Coronary artery (tissue), 2 donors: ENCODE measurements at regions not wholly inside any gene's neighbourhood (a gene's known extent, or its start where the extent isn't known, plus 50 kb on each side); places are given as distances from the start of the nearest gene placed in this dataset.

Source experiments
- DNase-seq: peaks from one replicate; pipeline ENCODE4 v3.0.0-alpha.2; 2017; ENCODE audit warnings: low spot score
- H3K27ac ChIP-seq, 2 donors: fragments of 200-600 bp; sonication (generic); one replicate each; pipeline ENCODE4 v1.5.1; 2016 to 2019
- H3K4me3 ChIP-seq: fragments of 200-600 bp; sonication (generic); 2 replicates; pipeline ENCODE4 v1.5.1; 2016; ENCODE audit warnings: mild to moderate bottlenecking, moderate library complexity
- TF ChIP-seq, protein P1 (sequence below): fragments of 200-600 bp; sonication (generic); IDR thresholded peaks from one replicate; pipeline ENCODE4 v1.5.1; 2019; ENCODE audit warnings: antibody characterized with exemption

DNA sequence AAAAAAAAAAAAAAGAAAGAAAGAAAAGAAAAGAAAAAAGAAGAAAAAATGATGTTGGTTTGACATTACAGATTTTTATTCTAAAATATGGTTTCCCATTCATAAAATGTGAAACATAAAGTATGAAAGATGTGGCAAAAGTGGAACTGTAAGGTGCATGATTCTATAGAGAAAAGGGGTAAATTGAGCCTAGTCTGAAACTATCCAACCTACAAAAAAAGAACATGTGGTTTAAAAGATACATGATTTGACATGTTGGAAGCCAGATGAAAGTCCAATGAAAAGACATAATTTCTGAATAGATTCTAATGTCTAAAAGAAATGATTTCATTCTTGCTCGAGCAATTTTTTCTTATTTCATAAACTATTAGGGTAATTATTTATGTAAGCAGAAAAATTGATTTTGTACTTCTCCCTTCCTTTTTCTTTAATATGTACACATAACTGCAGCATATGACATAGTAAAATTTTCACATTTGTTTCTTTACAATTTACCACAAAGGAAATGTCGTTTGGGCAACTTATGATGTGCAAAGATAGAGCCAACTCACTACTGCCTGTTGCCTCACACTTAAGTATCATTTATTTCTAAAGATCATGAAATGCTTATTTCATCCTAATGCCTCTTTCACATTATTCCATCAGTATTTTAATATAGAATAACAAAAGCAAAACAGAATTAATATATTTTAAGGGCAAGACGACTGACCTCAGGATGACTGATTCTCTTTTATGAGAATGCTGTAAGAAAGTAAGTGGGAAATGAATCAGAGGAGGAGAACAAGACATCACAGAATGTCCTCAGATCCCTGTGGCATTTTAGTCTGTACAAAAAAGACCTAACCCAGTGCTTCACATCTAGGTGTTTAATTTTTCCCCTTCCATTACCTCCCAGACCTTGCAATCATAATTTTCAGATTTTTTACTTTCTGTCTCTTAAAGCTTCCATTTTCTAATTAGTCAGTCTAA lies 165.8 kb upstream of the HMCN1 start:
- TF ChIP-seq, protein P1, sequence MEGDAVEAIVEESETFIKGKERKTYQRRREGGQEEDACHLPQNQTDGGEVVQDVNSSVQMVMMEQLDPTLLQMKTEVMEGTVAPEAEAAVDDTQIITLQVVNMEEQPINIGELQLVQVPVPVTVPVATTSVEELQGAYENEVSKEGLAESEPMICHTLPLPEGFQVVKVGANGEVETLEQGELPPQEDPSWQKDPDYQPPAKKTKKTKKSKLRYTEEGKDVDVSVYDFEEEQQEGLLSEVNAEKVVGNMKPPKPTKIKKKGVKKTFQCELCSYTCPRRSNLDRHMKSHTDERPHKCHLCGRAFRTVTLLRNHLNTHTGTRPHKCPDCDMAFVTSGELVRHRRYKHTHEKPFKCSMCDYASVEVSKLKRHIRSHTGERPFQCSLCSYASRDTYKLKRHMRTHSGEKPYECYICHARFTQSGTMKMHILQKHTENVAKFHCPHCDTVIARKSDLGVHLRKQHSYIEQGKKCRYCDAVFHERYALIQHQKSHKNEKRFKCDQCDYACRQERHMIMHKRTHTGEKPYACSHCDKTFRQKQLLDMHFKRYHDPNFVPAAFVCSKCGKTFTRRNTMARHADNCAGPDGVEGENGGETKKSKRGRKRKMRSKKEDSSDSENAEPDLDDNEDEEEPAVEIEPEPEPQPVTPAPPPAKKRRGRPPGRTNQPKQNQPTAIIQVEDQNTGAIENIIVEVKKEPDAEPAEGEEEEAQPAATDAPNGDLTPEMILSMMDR, result no peak
- no peak for DNase-seq
- no peak overlapping the region for H3K27ac ChIP-seq
- H3K4me3 ChIP-seq, result no peak overlapping the region

DNA sequence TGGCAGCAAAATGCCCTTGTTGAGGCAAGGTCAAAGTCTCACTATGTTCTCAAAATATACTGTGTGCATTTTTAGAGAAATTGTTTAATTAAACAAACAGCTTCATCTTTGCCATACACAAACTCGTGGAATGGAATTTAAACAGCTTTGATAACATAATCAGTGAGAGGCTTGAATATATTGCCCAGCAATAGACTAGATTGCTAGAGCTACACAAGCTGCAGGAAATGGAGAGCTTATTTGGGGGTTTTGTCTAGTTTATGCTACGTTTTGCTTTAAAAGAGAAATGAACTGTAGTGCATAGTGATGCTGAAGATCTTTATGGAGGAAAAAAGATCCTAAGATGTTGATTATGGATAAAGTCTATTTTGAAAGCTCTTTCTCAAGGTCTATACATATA lies 166.8 kb upstream of the HMCN1 start:
- no peak for DNase-seq
- no peak overlapping the region for H3K4me3 ChIP-seq
- TF ChIP-seq, protein P1, result no peak
- H3K27ac ChIP-seq, result no peak overlapping the region

DNA sequence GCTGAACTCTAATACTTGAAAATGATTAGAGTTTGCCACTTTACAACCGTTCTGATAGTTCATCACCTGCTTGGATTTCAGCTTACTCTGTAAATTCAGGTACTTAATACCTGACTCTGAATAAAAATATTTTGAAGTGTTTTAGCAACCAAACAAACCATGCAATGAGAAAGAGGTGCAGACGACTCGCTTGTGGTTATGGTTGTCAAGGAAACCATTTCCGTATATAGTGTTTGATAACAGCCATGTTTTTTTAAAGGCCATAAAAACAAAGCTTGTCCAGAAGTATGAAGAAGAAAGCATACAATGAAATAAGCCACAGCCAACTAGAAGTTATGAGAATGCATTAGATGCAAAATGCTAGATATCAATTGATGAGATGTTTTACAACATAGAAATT lies 167.2 kb upstream of the HMCN1 start:
- Histone ChIP-seq H3K27ac (no peak overlapping the region), H3K4me3 (no peak overlapping the region)
- no peak for DNase-seq
- TF ChIP-seq, protein P1, result no peak

DNA sequence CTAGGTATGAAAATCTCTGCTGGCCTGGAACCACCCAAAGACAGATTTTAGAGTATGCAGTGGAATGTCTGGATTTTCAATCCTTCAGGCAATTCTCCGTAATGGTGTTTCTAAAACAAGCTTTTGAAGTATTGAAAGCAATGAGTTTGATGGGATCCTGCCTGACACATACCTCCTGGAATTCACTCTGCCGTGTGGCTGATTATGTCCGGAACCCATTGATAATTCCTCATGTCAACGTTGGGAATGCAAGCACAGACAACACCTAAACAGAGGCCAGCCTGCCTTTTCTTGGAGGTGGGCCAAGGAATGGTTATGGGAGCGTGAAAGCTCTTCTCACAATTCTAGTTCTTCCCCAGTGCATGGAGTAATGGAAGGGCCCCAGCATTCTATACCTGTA lies 168.9 kb upstream of the HMCN1 start:
- no peak for DNase-seq
- no peak overlapping the region for H3K27ac ChIP-seq
- H3K4me3 ChIP-seq, result no peak overlapping the region

DNA sequence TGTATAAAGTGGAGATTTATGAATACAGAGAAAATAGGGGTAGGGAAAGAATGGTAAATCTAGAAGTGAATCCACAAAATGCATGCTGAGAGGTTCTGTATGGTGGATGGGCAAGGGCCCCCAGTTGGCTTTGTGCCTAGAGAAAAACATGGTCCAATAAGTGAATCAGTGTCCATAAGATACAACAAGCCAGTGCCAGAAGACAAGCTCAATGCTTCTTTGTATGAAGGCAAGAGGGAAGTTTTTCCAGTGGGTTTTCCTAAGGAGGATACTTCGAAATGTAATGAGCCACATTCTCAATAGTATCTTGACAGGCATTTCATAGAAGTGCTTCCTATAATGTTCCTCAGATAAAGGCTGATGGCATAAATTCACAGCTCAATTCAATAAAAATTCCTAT lies 169.4 kb upstream of the HMCN1 start:
- Histone ChIP-seq H3K4me3 (no peak overlapping the region), H3K27ac (no peak overlapping the region)
- TF ChIP-seq, protein P1, result no peak
- DNase-seq, result no peak

More for the DNA sequence above, 168.9 kb upstream of the HMCN1 start:
- TF ChIP-seq, protein P1, result no peak

DNA sequence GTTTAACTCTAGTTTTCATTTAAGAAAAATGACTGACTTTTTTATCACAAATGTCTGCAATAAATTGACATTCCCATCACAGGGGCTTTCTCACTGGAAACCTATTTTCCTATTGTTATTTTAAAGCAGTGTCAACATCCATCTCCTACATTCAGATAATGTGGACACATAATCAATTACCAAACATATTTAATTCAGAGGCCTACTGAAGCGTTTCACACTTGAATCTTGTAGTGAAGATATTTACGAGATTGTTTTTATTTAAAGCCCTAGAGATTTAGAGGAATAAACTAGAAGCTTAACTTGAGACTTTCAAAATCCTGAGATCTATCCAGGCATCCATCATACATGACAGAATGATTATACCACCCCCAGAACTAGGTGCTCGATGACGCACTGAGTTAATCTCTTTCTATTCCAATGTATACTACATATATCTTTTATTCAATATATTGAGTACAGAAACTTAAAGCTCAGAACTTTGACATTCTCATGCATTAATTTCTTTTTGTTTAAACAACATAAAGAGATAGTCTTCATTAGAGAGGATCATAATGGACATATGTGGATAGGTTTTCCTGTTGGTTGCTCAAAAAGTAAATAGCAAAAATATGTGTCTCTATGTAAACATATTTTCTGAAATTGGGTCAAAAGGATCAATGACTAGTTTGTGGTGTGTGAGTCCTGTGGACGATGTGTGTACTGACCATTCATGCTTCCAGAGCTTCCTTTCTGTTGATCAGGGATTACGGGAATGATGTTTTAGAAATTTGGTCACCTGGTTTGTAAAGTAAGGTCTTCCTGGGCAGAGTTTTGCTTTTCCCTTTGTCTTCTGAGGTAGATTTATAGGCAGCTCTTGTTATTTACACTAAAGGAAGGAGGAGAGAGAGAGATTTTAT lies 171.5 kb upstream of the HMCN1 start:
- DNase-seq, result no peak
- no peak overlapping the region for H3K4me3 ChIP-seq
- H3K27ac ChIP-seq, result no peak overlapping the region
- TF ChIP-seq, protein P1, result no peak
